ENCODE measurements at regions not wholly inside any gene's neighbourhood (a gene's known extent, or its start where the extent isn't known, plus 50 kb on each side); places are given as distances from the start of the nearest gene placed in this dataset.

DNA sequence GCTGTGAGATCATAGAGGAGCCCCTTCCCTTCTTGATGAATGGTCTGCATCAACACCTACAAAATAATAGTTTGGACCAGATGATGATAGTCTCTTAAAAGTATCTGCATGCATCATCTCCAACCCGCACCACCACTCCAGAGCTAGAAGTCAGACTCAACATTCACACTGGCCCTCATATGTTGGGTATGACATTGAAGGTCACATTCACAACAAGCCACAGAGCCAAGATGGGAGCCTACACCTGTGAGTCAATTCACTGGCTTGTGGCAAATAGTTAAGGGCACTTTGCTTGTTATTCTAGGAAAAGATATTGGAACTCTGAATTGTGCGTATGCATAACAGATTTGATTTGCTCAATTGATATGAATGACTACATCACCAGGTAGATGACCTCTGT is 1197.9 kb downstream of the VRK1 start:
- TF ChIP-seq, protein P1, sequence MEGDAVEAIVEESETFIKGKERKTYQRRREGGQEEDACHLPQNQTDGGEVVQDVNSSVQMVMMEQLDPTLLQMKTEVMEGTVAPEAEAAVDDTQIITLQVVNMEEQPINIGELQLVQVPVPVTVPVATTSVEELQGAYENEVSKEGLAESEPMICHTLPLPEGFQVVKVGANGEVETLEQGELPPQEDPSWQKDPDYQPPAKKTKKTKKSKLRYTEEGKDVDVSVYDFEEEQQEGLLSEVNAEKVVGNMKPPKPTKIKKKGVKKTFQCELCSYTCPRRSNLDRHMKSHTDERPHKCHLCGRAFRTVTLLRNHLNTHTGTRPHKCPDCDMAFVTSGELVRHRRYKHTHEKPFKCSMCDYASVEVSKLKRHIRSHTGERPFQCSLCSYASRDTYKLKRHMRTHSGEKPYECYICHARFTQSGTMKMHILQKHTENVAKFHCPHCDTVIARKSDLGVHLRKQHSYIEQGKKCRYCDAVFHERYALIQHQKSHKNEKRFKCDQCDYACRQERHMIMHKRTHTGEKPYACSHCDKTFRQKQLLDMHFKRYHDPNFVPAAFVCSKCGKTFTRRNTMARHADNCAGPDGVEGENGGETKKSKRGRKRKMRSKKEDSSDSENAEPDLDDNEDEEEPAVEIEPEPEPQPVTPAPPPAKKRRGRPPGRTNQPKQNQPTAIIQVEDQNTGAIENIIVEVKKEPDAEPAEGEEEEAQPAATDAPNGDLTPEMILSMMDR (IDR thresholded peaks at IDR 0.05; ENCODE audit: poor library complexity), result no peak
- no peak for TF ChIP-seq EZH2 (IDR thresholded peaks at IDR 0.05; ENCODE audit: borderline replicate concordance)
